Activated naive CD8-positive, alpha-beta T cell treated with anti-CD3 and anti-CD28 coated beads for 36 hours (primary cell): ENCODE measurements at regions not wholly inside any gene's neighbourhood (a gene's known extent, or its start where the extent isn't known, plus 50 kb on each side); places are given as distances from the start of the nearest gene placed in this dataset.

Source experiments
- DNase-seq: peaks from one replicate; pipeline ENCODE4 v3.0.0; 2021
- H3K27ac Mint-ChIP-seq: one replicate; pipeline ENCODE4 v1.8.0; 2022; ENCODE audit warnings: mild to moderate bottlenecking, moderate library complexity, mixed read lengths
- H3K27me3 Mint-ChIP-seq: one replicate; pipeline ENCODE4 v1.8.0; 2022; ENCODE audit warnings: mild to moderate bottlenecking, mixed read lengths
- H3K36me3 Mint-ChIP-seq: one replicate; pipeline ENCODE4 v1.8.0; 2021; ENCODE audit warnings: mild to moderate bottlenecking, mixed read lengths
- H3K4me1 Mint-ChIP-seq: one replicate; pipeline ENCODE4 v1.8.0; 2021; ENCODE audit warnings: mixed read lengths
- H3K4me3 Mint-ChIP-seq: one replicate; pipeline ENCODE4 v1.8.0; 2022; ENCODE audit warnings: mild to moderate bottlenecking, moderate library complexity, mixed read lengths
- H3K9me3 Mint-ChIP-seq: one replicate; pipeline ENCODE4 v1.8.0; 2022; ENCODE audit warnings: mixed read lengths

- no peaks in the 10 kb centered on the region for H3K9me3 Mint-ChIP-seq
- H3K27me3 Mint-ChIP-seq = no peaks in the 10 kb centered on the region
- DNase-seq = no peak
- H3K4me3 Mint-ChIP-seq = no peak overlapping the region
- no peaks in the 10 kb centered on the region for H3K36me3 Mint-ChIP-seq
- H3K27ac Mint-ChIP-seq = no peak overlapping the region
- H3K4me1 Mint-ChIP-seq = peaks cover 4% of the 10 kb centered on the region
Observed at GRCh38 chr15:79373113-79373512, 59.0 kb upstream of the MINAR1 start.

- no peaks in the 10 kb centered on the region for H3K27me3 Mint-ChIP-seq
- H3K36me3 Mint-ChIP-seq = no peaks in the 10 kb centered on the region
- no peak for DNase-seq
- no peak overlapping the region for H3K27ac Mint-ChIP-seq
- peaks cover 4% of the 10 kb centered on the region for H3K4me1 Mint-ChIP-seq
- H3K4me3 Mint-ChIP-seq = no peak overlapping the region
- no peaks in the 10 kb centered on the region for H3K9me3 Mint-ChIP-seq
Observed at GRCh38 chr15:79373728-79374127, 58.4 kb upstream of the MINAR1 start.

GRCh38 chr15:79376383-79376782 lies 55.8 kb upstream of the MINAR1 start:
- Mint-ChIP-seq H3K27me3 (no peaks in the 10 kb centered on the region), H3K4me1 (peaks cover 7% of the 10 kb centered on the region), H3K9me3 (no peaks in the 10 kb centered on the region), H3K4me3 (no peak overlapping the region), H3K27ac (no peak overlapping the region), H3K36me3 (no peaks in the 10 kb centered on the region)
- DNase-seq = no peak

DNA sequence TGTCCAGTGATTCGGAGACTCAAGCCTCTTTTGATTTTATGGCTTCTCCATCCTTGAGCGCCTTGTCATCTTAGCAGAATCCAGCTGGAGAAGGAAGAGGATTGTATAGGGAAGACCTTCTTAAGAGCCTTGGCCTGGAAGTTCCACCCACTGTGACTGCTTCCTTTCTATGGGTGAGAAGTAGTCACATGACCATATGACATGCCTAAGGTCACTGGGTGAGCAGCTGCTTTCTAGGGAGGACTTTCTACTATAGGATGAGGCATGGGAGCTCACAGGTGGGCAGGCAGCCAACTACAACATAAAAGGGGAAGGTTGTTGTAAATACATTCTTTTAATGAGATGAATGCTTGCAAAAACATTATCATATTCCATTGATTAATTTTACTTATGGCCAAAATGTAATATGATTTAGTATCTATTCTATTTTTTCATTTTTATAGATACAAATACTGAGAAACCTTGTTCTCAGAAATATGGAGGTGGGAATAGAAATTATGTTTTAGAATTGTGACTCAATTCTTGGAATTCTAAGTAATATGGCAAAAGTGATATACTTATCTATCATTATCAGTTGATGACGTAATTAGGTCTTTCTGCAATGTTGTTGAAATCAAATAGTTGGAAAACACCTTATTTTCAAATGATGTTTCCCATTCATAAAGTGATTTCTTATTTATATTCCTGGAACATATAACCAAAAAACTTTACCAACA lies 53.6 kb upstream of the MINAR1 start:
- Mint-ChIP-seq H3K27me3 (no peaks in the 10 kb centered on the region), H3K4me3 (no peak overlapping the region), H3K27ac (no peak overlapping the region), H3K4me1 (peaks cover 5% of the 10 kb centered on the region), H3K9me3 (no peaks in the 10 kb centered on the region), H3K36me3 (peaks cover 6% of the 10 kb centered on the region)
- no peak for DNase-seq

- Mint-ChIP-seq H3K4me3 (no peak overlapping the region), H3K27ac (no peak overlapping the region), H3K9me3 (no peaks in the 10 kb centered on the region), H3K4me1 (peaks cover 5% of the 10 kb centered on the region), H3K27me3 (no peaks in the 10 kb centered on the region), H3K36me3 (peaks cover 6% of the 10 kb centered on the region)
- peak; percentile 68 for DNase-seq
Observed at GRCh38 chr15:79380755-79381497, 51.2 kb upstream of the MINAR1 start.

GRCh38 chr15:79381593-79381992 lies 50.5 kb upstream of the MINAR1 start:
- H3K36me3 Mint-ChIP-seq = peaks cover 6% of the 10 kb centered on the region

More at GRCh38 chr15:79381593-79381992, 50.5 kb upstream of the MINAR1 start:
- peaks cover 5% of the 10 kb centered on the region for H3K4me1 Mint-ChIP-seq
- no peaks in the 10 kb centered on the region for H3K27me3 Mint-ChIP-seq
- H3K9me3 Mint-ChIP-seq = no peaks in the 10 kb centered on the region
- H3K4me3 Mint-ChIP-seq = no peak overlapping the region
- no peak overlapping the region for H3K27ac Mint-ChIP-seq
- DNase-seq = no peak
